IMR-90 (cell line): ENCODE measurements at regions not wholly inside any gene's neighbourhood (a gene's known extent, or its start where the extent isn't known, plus 50 kb on each side); places are given as distances from the start of the nearest gene placed in this dataset.

Experiments used
- ATAC-seq: fragments of 200-7000 bp; cut with Tn5 transposase; 2 replicates; pipeline ENCODE4 v1.9.1; 2020; ENCODE audit warnings: low read depth, mild to moderate bottlenecking, moderate library complexity
- BruUV-seq: library from RNA; stranded (reverse); fragments of 400-500 nt; replicated peaks from 2 replicates; lab custom pipeline; 2021; lab: Mats Ljungman, UMichigan
- CTCF ChIA-PET: fragments of 300-600 bp; formaldehyde crosslinking; extraction: SDS; loops from one replicate; lab custom pipeline; 2021; ENCODE audit warnings: antibody characterized with exemption; lab: Yijun Ruan, JAX
- POLR2A ChIA-PET: fragments of 300-600 bp; sonication (Branson Sonifier 250); formaldehyde crosslinking; loops from one replicate; lab custom pipeline; 2022; ENCODE audit warnings: antibody characterized with exemption; ENCODE audit not compliant: unreplicated experiment; lab: Charles Lee
- DNase-seq: peaks from one replicate; pipeline ENCODE4 v3.0.0; 2013
- H2AFZ ChIP-seq: replicated peaks from 2 replicates; pipeline ENCODE3; 2013; ENCODE audit warnings: low read length, mild to moderate bottlenecking; ENCODE audit not compliant: poor library complexity
- H2AK5ac ChIP-seq: 2 replicates; pipeline ENCODE4 v1.6.1; 2013; ENCODE audit warnings: low read depth, low read length, inconsistent platforms
- H2AK9ac ChIP-seq: replicated peaks from 2 replicates; pipeline ENCODE3; 2013; ENCODE audit warnings: mild to moderate bottlenecking, low read depth, low read length, moderate library complexity; ENCODE audit not compliant: poor library complexity
- H2BK120ac ChIP-seq: 2 replicates; pipeline ENCODE4 v1.6.1; 2013; ENCODE audit warnings: low read depth, low read length, inconsistent platforms
- H2BK15ac ChIP-seq: 3 replicates; pipeline ENCODE4 v1.6.1; 2013; ENCODE audit warnings: low read depth, low read length, inconsistent platforms
- H2BK20ac ChIP-seq: 2 replicates; pipeline ENCODE4 v1.6.1; 2013; ENCODE audit warnings: low read depth, mild to moderate bottlenecking, inconsistent platforms, low read length, moderate library complexity
- H2BK5ac ChIP-seq: 2 replicates; pipeline ENCODE4 v1.6.1; 2013; ENCODE audit warnings: mild to moderate bottlenecking, low read depth, low read length, inconsistent platforms; ENCODE audit not compliant: poor library complexity, severe bottlenecking
- H3K14ac ChIP-seq: replicated peaks from 2 replicates; pipeline ENCODE4 v1.6.1; 2013; ENCODE audit warnings: low read depth, low read length, inconsistent platforms
- H3K18ac ChIP-seq: 2 replicates; pipeline ENCODE4 v1.6.1; 2013; ENCODE audit warnings: low read depth, low read length, control low read depth
- H3K23ac ChIP-seq: 2 replicates; pipeline ENCODE4 v1.6.1; 2013; ENCODE audit warnings: low read depth, low read length, inconsistent platforms
- H3K27ac ChIP-seq: 2 replicates; pipeline ENCODE4 v1.5.1; 2013; ENCODE audit warnings: mild to moderate bottlenecking, control low read depth, low read length; ENCODE audit not compliant: insufficient read depth
- H3K27me3 ChIP-seq: 2 replicates; pipeline ENCODE4 v1.6.1; 2013; ENCODE audit warnings: low read length; ENCODE audit not compliant: control insufficient read depth, insufficient read depth
- H3K36me3 ChIP-seq: 2 replicates; pipeline ENCODE4 v1.6.1; 2013; ENCODE audit warnings: low read length, mixed read lengths; ENCODE audit not compliant: control insufficient read depth, insufficient read depth
- H3K4ac ChIP-seq: 2 replicates; pipeline ENCODE4 v1.6.1; 2013; ENCODE audit warnings: low read depth, low read length, inconsistent platforms
- H3K4me1 ChIP-seq: 2 replicates; pipeline ENCODE4 v1.6.1; 2013; ENCODE audit warnings: low read length, mixed read lengths; ENCODE audit not compliant: control insufficient read depth, insufficient read depth
- H3K4me2 ChIP-seq: 2 replicates; pipeline ENCODE4 v1.6.1; 2013; ENCODE audit warnings: low read depth, mild to moderate bottlenecking, control low read depth, low read length, moderate library complexity
- H3K4me3 ChIP-seq: 2 replicates; pipeline ENCODE4 v1.5.1; 2013; ENCODE audit warnings: low read depth, mild to moderate bottlenecking, control low read depth, low read length, moderate library complexity; ENCODE audit not compliant: insufficient read depth
- H3K56ac ChIP-seq: 2 replicates; pipeline ENCODE4 v1.6.1; 2013; ENCODE audit warnings: low read length, inconsistent platforms; ENCODE audit not compliant: insufficient read depth; ENCODE audit errors: extremely low read depth
- H3K79me1 ChIP-seq, 2 experiments: 2 replicates each; pipeline ENCODE4 v1.6.1; 2013; ENCODE audit warnings: low read length in 2 of 2, inconsistent platforms in 1 of 2, low read depth in 1 of 2
- H3K9ac ChIP-seq: 2 replicates; pipeline ENCODE4 v1.6.1; 2013; ENCODE audit warnings: low read depth, low read length, control low read depth
- H3K9me1 ChIP-seq: 2 replicates; pipeline ENCODE4 v1.6.1; 2013; ENCODE audit warnings: low read length, inconsistent platforms; ENCODE audit not compliant: insufficient read depth
- H3K9me3 ChIP-seq: 2 replicates; pipeline ENCODE4 v1.6.1; 2013; ENCODE audit warnings: low read length; ENCODE audit not compliant: control insufficient read depth, insufficient read depth
- H4K20me1 ChIP-seq: 2 replicates; pipeline ENCODE4 v1.6.1; 2013; ENCODE audit warnings: low read length, inconsistent platforms; ENCODE audit not compliant: insufficient read depth
- H4K5ac ChIP-seq: 2 replicates; pipeline ENCODE4 v1.6.1; 2013; ENCODE audit warnings: mild to moderate bottlenecking, low read depth, low read length, control low read depth
- H4K8ac ChIP-seq, 2 experiments: 2 replicates each; pipeline ENCODE4 v1.6.1; 2013; ENCODE audit warnings: low read depth in 2 of 2, low read length in 2 of 2, control low read depth in 1 of 2, inconsistent platforms in 1 of 2
- H4K91ac ChIP-seq: 2 replicates; pipeline ENCODE4 v1.6.1; 2013; ENCODE audit warnings: low read depth, low read length, inconsistent platforms; ENCODE audit not compliant: insufficient read depth
- BHLHE40 ChIP-seq: fragments of 150-350 bp; IDR thresholded peaks from 2 replicates; pipeline ENCODE4 v1.6.1; 2016; ENCODE audit warnings: mild to moderate bottlenecking, low read depth, low read length
- CEBPB ChIP-seq: IDR thresholded peaks from 2 replicates; pipeline ENCODE4 v1.6.1; 2012; ENCODE audit warnings: low read depth, low read length, improper control_type of control experiment
- NFE2L2 ChIP-seq: fragments of 150-350 bp; IDR thresholded peaks from 2 replicates; pipeline ENCODE4 v1.6.1; 2016; ENCODE audit warnings: low read depth, mild to moderate bottlenecking, low read length
- WGBS, 2 experiments: methylation state at CpG; one replicate each; pipeline versions ENCODE4 v1.1.5 to v1.1.7; 2013; ENCODE audit warnings: missing lambda C conversion rate in 2 of 2; ENCODE audit not compliant: insufficient read length in 1 of 2; ENCODE audit errors: extremely low coverage in 2 of 2; 5-methylcytosine and 5-hydroxymethylcytosine counted together
- dilution Hi-C: fragments of 300-500 bp; cut with HindIII; formaldehyde crosslinking; loops from one replicate; pipeline ENCODE4 v1.14.3; 2018; ENCODE audit warnings: low sequenced_read_pairs; ENCODE audit not compliant: unreplicated experiment
- in situ Hi-C: fragments of 300-500 bp; cut with MboI; formaldehyde crosslinking; loops from 3 replicates; pipeline ENCODE4 v1.14.3; 2019; ENCODE audit warnings: low sequenced_read_pairs, inconsistent platforms, mixed read lengths
- intact Hi-C: fragments of 100-400 bp; cut with micrococcal nuclease; formaldehyde crosslinking; loops from 2 replicates; pipeline ENCODE4 v1.10.0; 2022
- TF ChIP-seq, protein P1 (sequence below): fragments of 150-350 bp; IDR thresholded peaks from 2 replicates; pipeline ENCODE4 v1.6.1; 2016; ENCODE audit warnings: low read depth, mild to moderate bottlenecking, low read length, moderate library complexity, borderline replicate concordance

DNA sequence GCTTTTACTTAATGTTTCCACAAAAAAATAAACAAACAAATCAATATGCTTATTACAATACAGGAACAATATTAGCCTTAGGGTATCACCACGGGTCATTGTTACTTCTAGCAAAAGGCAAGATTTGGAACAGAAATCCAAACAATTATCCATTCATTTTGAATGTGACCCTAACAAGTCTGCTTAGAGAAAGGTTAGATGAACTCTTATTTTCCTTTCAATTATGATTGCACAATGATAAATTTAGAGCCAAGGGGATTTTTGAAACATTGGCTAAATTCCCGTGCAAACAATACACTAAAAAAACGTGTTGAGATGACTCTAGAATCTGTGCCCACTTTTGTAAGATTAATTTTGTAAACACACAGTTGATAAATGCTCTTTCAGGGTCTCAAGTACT, 474.7 kb downstream of the PCDH7 start:
- dilution Hi-C loops: no loop called here

More for the DNA sequence above, 474.7 kb downstream of the PCDH7 start:
- Histone ChIP-seq H3K14ac (no peak overlapping the region), H3K4me2 (no peak overlapping the region), H3K18ac (no peak overlapping the region), H3K79me1 (no peaks in the 10 kb centered on the region), H2BK20ac (no peak overlapping the region), H4K91ac (no peak overlapping the region), H2BK5ac (no peak overlapping the region), H3K9me1 (no peaks in the 10 kb centered on the region), H3K9ac (no peak overlapping the region), H3K4me3 (no peak overlapping the region), H3K9me3 (no peaks in the 10 kb centered on the region), H3K27me3 (no peaks in the 10 kb centered on the region), H2AK5ac (no peak overlapping the region), H3K56ac (no peak overlapping the region), H2AFZ (no peak overlapping the region), H4K5ac (no peak overlapping the region), H4K20me1 (no peaks in the 10 kb centered on the region), H3K4me1 (no peaks in the 10 kb centered on the region), H3K4ac (no peak overlapping the region), H3K23ac (no peak overlapping the region), H2AK9ac (no peak overlapping the region), H2BK120ac (no peak overlapping the region), H3K36me3 (no peaks in the 10 kb centered on the region), H2BK15ac (no peak overlapping the region), H3K27ac (no peak overlapping the region), H4K8ac (no peak overlapping the region)
- CTCF ChIA-PET: no interaction called here
- no TSS peak for BruUV-seq
- POLR2A ChIA-PET: no interaction called here
- ATAC-seq (no peak), DNase-seq (no peak)
- TF ChIP-seq CEBPB: peak; percentile 48; the same call in 1 of the 2 replicates
- TF ChIP-seq BHLHE40: no peak
- TF ChIP-seq NFE2L2: no peak
- TF ChIP-seq, protein P1, sequence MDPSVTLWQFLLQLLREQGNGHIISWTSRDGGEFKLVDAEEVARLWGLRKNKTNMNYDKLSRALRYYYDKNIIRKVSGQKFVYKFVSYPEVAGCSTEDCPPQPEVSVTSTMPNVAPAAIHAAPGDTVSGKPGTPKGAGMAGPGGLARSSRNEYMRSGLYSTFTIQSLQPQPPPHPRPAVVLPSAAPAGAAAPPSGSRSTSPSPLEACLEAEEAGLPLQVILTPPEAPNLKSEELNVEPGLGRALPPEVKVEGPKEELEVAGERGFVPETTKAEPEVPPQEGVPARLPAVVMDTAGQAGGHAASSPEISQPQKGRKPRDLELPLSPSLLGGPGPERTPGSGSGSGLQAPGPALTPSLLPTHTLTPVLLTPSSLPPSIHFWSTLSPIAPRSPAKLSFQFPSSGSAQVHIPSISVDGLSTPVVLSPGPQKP: no peak
- no CpG with 5 or more reads among the region's 3 CpGs for WGBS, 2 experiments
- intact Hi-C loops (no loop called here), in situ Hi-C loops (no loop called here)
